ENCODE measurements at regions not wholly inside any gene's neighbourhood (a gene's known extent, or its start where the extent isn't known, plus 50 kb on each side); places are given as distances from the start of the nearest gene placed in this dataset.

DNA sequence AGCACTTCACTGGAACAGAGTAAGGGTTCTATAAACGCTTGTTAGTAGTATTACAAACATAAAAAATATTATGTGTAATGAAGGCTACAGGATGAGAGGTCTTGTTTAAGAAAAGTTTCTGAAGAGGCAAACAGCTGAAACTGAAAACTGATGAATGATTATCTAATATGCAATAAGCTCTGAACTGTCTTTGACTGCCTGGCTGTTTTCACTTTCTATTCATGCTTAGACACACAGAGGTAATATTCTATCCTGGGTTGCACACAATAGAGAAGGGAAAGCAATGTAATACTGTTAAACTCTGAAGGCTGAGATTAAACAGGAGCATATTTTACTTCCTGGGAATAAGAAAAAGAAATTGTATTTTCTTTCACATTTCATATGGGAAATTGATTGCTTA is 251.3 kb downstream of the ALX1 start:
- TF ChIP-seq, protein P1, sequence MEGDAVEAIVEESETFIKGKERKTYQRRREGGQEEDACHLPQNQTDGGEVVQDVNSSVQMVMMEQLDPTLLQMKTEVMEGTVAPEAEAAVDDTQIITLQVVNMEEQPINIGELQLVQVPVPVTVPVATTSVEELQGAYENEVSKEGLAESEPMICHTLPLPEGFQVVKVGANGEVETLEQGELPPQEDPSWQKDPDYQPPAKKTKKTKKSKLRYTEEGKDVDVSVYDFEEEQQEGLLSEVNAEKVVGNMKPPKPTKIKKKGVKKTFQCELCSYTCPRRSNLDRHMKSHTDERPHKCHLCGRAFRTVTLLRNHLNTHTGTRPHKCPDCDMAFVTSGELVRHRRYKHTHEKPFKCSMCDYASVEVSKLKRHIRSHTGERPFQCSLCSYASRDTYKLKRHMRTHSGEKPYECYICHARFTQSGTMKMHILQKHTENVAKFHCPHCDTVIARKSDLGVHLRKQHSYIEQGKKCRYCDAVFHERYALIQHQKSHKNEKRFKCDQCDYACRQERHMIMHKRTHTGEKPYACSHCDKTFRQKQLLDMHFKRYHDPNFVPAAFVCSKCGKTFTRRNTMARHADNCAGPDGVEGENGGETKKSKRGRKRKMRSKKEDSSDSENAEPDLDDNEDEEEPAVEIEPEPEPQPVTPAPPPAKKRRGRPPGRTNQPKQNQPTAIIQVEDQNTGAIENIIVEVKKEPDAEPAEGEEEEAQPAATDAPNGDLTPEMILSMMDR (IDR thresholded peaks at IDR 0.05), result no peak
- no peak for TF ChIP-seq POLR2A (IDR thresholded peaks at IDR 0.05)
- Histone ChIP-seq H3K27ac (no peak overlapping the region), H3K4me3 (no peak overlapping the region), H3K4me1 (no peaks in the 10 kb centered on the region), H3K36me3 (no peaks in the 10 kb centered on the region), H3K27me3 (no peaks in the 10 kb centered on the region), H3K9me3 (no peaks in the 10 kb centered on the region)
- intact Hi-C loops (cut with DNase I; ENCODE audit: low total_unique reads), result no loop called here
- DNase-seq, result no peak

DNA sequence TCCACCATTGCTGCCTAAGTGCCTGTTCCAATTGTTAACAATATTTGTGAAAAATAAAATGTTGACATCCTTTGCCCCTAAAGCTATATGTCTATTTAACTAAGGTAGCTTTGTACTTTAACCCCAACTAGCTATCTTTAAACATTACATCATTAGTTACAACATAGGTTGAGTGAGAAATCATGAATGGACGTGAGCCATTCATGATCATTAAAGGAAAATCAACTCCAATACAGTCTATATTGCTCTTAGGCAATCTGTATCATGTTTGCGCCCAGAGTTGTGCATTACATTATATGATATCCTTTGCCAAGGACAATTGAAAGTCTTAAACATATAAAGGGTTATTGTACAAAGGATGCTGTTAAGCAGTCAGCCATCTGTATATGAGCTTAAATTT is 269.6 kb downstream of the ALX1 start:
- Histone ChIP-seq H3K27ac (no peak overlapping the region), H3K4me3 (no peak overlapping the region), H3K9me3 (no peaks in the 10 kb centered on the region), H3K27me3 (no peaks in the 10 kb centered on the region), H3K4me1 (no peaks in the 10 kb centered on the region), H3K36me3 (no peaks in the 10 kb centered on the region)
- intact Hi-C loops (cut with DNase I; ENCODE audit: low total_unique reads), result no loop called here
- TF ChIP-seq, protein P1 (IDR thresholded peaks at IDR 0.05), result no peak
- no peak for TF ChIP-seq POLR2A (IDR thresholded peaks at IDR 0.05)
- DNase-seq, result no peak

DNA sequence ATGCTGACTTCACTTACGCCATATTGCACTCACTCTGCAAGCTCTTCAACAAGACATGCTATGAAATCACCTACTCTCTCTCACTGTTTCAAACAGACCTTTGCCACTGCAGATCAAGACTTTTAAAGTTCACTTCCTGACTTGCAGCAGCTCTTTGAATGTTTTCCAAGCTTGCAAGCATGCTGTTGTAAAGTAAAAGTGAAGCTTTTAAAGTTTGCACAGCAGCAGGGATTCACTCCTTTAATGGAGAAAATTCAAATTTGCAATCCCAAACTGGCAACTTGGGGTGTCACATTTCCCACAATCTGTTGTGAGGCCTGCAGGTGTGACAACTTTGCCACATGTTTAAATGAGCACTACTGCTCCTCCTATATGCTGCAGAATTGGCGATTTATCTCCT is 270.9 kb downstream of the ALX1 start:
- DNase-seq, result no peak
- TF ChIP-seq POLR2A (IDR thresholded peaks at IDR 0.05), result no peak
- TF ChIP-seq, protein P1 (IDR thresholded peaks at IDR 0.05), result no peak
- Histone ChIP-seq H3K4me3 (no peak overlapping the region), H3K36me3 (no peaks in the 10 kb centered on the region), H3K27me3 (no peaks in the 10 kb centered on the region), H3K27ac (no peak overlapping the region), H3K9me3 (no peaks in the 10 kb centered on the region), H3K4me1 (no peaks in the 10 kb centered on the region)
- intact Hi-C loops (cut with DNase I; ENCODE audit: low total_unique reads), result no loop called here

DNA sequence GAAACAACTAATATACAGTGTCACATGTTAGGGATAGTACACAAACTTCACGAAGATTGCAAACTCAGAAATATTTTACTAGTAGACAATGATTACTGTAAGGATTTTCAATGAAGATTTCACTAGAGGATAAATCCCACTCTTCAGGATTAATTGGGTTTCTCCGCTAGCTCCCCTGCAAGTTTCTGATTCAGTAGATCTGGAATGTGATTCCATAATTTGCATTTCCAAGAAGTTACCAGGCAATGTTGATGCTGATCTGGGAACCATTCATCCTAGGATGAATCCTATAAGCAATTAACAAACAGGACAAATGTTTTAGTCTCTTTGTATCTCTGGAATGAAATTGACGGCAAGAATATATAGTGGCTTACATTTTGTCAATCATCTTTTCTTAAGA is 272.4 kb downstream of the ALX1 start:
- intact Hi-C loops (cut with DNase I; ENCODE audit: low total_unique reads), result no loop called here
- H3K4me1 ChIP-seq, result no peaks in the 10 kb centered on the region
- no peaks in the 10 kb centered on the region for H3K27me3 ChIP-seq
- no peaks in the 10 kb centered on the region for H3K9me3 ChIP-seq
- no peak for DNase-seq
- no peaks in the 10 kb centered on the region for H3K36me3 ChIP-seq
- no peak overlapping the region for H3K4me3 ChIP-seq
- no peak overlapping the region for H3K27ac ChIP-seq
- no peak for TF ChIP-seq POLR2A (IDR thresholded peaks at IDR 0.05)
- TF ChIP-seq, protein P1 (IDR thresholded peaks at IDR 0.05), result no peak

DNA sequence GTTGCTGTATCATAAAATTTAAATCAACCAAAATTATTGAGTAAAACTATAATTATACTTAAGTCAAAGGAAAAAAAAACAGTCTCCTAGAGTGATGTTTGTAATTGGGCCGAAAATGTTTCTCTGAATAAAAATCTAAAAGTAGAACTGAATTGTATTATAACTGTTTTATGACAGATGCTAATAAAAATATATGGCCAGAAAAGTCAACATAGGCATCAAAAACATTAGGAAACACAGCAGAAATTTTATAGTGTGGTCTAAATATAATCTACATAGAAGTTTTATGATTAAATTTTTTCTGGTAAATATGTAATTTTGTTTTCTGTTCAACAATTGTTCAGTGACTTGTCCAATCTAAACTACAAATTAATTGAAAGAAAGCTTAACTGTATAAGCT is 277.8 kb downstream of the ALX1 start:
- Histone ChIP-seq H3K4me3 (no peak overlapping the region), H3K27me3 (no peaks in the 10 kb centered on the region), H3K4me1 (no peaks in the 10 kb centered on the region), H3K36me3 (no peaks in the 10 kb centered on the region), H3K9me3 (no peaks in the 10 kb centered on the region), H3K27ac (no peak overlapping the region)
- intact Hi-C loops (cut with DNase I; ENCODE audit: low total_unique reads), result no loop called here
- no peak for DNase-seq
- TF ChIP-seq POLR2A (IDR thresholded peaks at IDR 0.05), result no peak
- TF ChIP-seq, protein P1 (IDR thresholded peaks at IDR 0.05), result no peak
